ENCODE measurements at regions not wholly inside any gene's neighbourhood (a gene's known extent, or its start where the extent isn't known, plus 50 kb on each side); places are given as distances from the start of the nearest gene placed in this dataset.
A peak's percentile ranks its signal among the peaks of the same experiment; 100 is the strongest.
"Not testable (repeated sequence)": the region's sequence is repeated elsewhere in the genome, so short reads cannot be mapped to it uniquely, and the experiment has no call there.

- DNase-seq (ENCODE audit: low read depth) = not testable (repeated sequence)
These were observed 144.6 kb upstream of the DUSP22 start for GRCh38 chr6:147651-148050.

DNA sequence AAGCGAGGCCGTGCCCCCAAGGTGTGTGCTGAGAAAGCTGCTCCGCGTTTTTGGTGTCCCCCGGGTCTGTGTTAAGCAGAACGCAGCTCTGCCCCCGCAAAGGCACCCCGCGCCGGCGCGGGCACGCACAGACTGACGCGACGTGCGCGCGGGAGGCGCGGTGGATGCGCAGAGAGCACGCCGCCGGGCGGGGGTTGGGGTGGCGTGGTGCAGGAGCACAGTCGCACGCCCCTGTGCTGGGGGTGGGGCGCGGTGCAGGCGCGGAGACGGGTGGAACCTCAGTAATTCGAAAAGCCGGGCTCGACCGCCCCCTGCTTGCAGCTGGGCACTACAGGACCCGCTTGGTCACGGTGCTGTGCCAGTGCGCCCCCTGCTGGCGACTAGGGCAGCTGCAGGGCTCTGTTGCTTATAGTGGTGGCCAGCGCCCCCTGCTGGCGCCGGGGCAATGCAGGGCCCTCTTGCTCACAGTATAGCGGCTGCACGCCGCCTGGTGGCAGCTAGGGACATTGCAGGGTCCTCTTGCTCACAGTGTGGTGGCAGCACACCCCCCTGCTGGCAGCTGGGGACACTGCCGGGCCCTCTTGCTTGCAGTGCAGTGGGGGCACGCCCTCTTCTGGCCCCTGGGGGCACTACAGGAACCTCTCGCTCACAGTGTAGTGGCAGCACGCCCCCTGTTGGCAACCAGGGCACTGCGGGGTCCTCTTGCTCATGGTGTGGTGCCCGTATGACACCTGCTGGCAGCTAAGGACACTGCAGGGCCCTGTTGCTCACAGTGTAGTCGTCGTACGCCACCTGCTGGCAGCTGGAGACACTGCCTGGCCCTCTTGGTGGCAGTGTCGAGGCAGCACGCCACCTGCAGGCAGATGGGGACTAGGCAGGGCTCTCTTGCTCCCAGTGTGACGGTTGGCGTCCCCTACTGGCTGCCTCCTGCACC lies 144.0 kb upstream of the DUSP22 start:
- not testable (repeated sequence) for DNase-seq (ENCODE audit: low read depth)

DNA sequence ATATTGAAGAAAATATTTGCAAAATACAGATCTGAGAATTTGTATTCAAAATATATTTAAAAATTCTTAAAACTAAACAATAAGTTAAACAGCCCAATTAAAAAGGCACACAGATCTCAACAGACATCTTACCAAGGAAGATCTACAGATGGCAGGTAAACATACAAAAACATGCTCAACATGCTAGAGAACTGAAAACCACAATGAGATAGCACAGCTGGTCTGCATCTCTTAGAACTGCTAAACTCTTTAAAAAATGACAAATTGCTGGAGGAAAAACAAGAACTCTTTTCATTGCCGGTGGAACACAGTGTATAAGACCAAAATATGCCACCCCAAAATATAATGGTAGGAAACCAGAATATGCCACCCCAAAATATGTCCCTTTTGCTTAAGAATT lies 142.1 kb upstream of the DUSP22 start:
- DNase-seq (ENCODE audit: low read depth) = not testable (repeated sequence)

- DNase-seq (ENCODE audit: low read depth) = not testable (repeated sequence)
These were observed 139.9 kb upstream of the DUSP22 start for GRCh38 chr6:152436-152835.

GRCh38 chr6:153026-153425 lies 139.3 kb upstream of the DUSP22 start:
- not testable (repeated sequence) for DNase-seq (ENCODE audit: low read depth)

DNA sequence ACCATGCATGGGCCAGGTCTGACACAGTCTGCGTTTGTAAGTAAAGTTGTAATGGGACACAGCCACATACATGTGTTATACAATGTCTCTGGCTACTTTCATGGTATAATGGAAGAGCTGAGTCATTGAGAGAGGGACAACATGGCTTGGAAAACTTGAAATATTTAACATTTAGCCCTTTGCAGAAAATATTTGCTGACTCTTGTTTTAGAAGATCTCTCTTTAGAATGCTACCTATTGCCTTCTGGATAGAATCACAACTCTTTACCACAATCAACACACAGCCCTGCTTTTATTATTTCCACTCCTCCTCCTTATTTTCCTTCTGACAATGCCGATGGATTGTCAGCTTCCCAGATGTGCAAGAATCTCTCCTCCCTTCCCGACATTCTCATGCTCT lies 138.4 kb upstream of the DUSP22 start:
- DNase-seq (ENCODE audit: low read depth) = not testable (repeated sequence)

DNA sequence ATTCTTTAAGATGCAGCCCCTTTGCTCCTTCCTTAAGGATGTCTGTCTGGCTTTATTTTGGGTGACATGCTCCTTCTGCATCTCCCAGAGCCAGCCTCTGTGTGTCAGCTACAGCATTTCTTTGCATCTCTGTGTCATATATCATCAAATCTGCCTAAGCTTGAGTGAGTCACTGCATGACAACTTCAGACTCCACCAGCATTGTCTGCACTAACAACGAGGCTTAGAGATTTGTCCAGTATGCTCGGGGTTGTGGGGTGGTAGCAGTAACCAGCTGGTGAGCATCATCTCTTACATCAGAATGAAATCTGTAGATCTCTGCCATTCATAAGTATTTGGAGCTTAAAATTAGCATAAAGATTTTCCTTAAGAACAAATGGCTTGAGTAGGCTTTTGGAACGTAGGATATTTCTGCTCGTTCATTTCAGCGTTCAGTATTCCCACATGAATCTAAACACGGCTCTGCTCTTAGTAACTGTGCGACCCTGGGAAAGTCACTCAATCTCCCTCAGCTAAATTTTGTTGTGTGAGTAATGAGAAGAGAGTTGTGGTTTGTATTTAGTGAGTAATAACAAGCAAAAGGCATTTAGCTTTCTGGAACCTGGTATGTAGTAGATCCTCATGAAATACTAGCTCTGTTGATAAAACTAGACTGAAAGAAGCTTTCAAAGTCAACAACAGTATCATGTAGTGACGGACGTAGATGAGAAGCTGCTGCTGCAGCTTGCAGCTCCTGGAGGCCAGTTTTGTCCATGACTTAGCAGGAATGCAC lies 137.8 kb upstream of the DUSP22 start:
- DNase-seq (ENCODE audit: low read depth) = not testable (repeated sequence)

DNA sequence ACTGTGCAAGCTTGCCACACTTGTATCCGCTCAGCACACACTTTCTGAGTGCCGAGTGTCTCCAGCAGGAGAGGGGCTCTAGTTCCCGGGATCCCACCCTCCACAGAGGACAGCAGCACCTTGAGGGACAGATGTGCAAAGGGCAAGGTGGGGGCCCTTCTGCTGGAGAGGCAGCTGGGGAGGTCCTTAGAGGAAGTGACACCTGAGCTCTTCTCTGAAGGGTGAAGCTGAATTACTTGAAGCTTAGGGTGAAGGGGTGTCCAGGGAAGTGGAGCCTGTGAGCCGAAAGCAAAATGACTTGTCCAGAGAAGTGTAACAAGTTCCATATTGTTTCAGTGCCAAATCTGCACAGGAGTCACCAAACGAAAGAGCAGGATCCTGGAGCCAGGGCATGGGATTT lies 136.3 kb upstream of the DUSP22 start:
- DNase-seq (ENCODE audit: low read depth) = no peak

DNA sequence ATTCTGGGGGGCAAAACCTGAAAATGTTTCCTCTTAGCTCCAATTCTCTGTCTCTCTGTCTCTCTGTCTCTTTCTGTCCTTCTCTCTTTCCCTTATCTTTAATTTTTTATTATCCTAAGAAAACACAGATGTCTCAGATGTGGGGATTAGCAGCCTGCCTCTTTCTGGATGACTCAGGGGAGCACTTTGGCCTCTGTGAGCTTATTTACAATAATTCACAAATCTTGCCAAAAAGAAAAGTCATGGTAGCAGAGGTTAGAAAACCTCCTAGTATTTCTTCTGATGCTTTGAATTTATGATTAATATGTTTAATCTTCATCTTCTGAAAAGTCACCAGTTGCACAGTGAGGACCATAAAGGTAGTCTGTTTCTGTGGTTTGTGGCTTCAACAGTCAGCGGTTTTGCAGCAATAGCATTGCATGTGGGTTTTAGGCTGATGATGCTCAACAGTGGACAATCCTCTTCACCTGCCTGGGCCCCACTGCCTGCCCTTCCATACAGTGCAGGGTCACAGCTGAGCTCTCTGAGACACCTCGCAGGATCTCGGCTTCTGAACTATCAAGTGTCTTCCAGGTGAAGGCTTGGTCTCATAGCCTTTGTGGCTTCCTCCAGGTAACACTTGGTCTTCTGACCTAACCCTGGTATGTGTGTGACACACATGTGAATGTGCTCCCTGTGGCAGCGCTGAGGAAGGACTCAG lies 135.7 kb upstream of the DUSP22 start:
- not testable (repeated sequence) for DNase-seq (ENCODE audit: low read depth)

DNA sequence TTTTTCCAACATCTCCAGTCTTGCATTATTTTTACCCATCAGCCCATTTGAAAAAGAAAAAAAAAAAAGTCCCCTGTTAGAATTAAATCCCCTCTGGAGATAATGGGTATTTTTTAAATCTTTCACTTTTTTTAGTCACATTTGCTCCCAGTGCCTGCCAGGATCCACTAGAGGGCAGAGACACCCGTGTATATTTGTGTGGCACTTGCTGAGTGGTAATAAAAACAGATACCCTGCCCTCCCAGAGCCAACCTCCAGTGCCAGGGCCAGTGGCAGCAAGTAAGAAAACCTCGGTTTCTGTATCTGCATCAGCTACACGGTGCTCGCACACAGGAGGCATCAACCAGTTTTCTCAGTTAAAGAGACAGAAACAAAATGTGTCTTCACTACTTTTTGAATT lies 135.1 kb upstream of the DUSP22 start:
- not testable (repeated sequence) for DNase-seq (ENCODE audit: low read depth)

GRCh38 chr6:161657-162056 lies 130.6 kb upstream of the DUSP22 start:
- not testable (repeated sequence) for DNase-seq (ENCODE audit: low read depth)

GRCh38 chr6:164720-165119 lies 127.6 kb upstream of the DUSP22 start:
- no peak for DNase-seq (ENCODE audit: low read depth)

GRCh38 chr6:165263-165662 lies 127.0 kb upstream of the DUSP22 start:
- no peak for DNase-seq (ENCODE audit: low read depth)

DNA sequence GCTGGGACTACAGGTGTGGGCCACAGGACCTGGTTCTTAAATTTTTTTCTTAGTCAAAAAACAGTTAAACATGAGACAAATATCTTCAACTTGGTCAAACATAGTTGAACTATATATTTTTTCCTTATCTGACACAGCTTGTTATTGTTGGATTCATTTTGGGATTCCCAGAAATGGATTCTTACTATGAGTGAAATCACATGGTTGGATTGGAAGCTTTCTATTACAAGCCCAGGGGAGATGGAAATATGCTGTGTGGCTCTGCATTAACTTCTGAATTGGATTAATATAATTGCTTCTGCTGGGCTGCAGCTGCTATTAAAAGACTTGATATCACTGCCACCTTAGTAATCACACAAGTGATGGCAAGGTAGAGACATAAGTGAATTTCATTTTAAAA lies 126.4 kb upstream of the DUSP22 start:
- DNase-seq (ENCODE audit: low read depth) = peak; percentile 25

- DNase-seq (ENCODE audit: low read depth) = no peak
These were observed 123.3 kb upstream of the DUSP22 start for GRCh38 chr6:168865-169455.

- DNase-seq (ENCODE audit: low read depth) = no peak
These were observed 118.3 kb upstream of the DUSP22 start for GRCh38 chr6:174036-174435.

DNA sequence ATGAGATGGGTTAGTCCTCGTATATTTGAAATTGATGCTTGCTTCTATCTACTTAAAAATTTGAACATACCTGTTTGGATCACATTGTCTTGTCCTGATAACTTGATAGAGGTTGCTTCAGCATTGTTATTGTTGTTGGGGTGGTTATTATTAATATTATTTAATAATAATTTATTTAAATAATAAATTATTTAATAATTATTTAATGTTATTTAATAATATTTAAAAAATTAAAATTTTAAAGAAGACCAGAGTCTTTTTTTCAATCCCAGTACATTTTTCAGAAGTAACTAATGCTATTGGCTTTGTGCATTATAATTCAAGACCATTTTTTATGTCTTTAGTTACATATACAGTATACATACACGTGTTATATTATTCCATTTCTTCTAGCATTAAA lies 116.6 kb upstream of the DUSP22 start:
- no peak for DNase-seq (ENCODE audit: low read depth)

DNA sequence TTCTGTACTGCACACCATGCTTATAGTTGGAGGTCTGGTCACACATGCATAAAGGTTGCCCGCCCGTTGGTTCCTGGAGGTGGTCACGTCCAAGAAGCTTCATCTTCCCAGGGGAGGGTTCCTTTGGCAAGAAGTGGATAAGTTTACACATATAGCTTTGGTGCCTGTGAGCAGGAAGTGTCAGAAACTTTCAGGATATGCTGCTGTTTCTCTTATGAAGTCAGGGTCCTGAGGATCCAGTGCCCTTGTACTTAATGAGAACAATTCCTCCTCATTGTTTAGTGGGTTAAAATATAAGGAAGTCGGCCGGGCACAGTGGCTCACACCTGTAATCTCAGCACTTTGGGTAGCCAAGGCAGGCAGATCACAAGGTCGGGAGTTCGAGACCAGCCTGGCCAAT lies 115.5 kb upstream of the DUSP22 start:
- no peak for DNase-seq (ENCODE audit: low read depth)

DNA sequence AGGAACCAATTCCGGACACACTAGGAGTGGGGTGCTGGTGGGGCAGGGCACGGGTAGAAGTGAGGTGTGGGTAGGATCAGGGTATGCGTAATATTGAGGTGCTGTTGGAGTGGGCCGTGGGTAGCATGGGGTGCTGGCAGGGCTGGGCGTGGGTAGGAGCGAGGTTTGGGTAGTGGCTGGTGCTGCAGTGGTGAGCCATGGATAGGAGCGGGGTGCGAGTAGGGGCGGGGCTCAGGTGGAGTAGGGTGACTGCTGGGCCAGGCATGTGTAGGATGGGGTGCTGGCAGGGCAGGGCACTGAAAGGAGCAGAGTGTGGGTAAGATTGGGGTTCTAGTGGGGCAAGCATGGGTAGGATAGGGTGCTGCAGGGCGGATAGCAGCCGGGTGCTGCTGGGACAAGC lies 114.2 kb upstream of the DUSP22 start:
- no peak for DNase-seq (ENCODE audit: low read depth)

DNA sequence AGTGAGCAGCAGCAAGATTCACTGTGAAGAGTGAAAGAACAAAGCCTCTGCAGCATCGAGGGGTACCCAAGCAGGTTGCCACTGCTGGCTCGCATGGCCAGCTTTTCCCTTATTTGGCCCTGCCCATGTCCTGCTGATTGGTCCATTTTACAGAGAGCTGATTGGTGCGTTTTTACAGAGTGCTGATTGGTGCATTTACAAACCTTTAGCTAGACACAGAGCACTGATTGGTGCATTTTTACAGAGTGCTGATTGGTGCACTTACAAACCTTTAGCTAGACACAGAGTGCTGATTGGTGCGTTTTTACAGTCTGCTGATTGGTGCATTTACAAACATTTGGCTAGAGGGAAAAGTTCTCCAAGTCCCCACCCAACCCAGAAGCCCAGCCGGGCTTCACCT lies 113.4 kb upstream of the DUSP22 start:
- not testable (repeated sequence) for DNase-seq (ENCODE audit: low read depth)

- no peak for DNase-seq (ENCODE audit: low read depth)
These were observed 112.8 kb upstream of the DUSP22 start for GRCh38 chr6:179340-179950.

All from forelimb muscle (tissue), 1 donor.